HG03571 (cell line): ENCODE measurements at regions not wholly inside any gene's neighbourhood (a gene's known extent, or its start where the extent isn't known, plus 50 kb on each side); places are given as distances from the start of the nearest gene placed in this dataset.

Source experiments
- ATAC-seq: cut with Tn5 transposase; IDR thresholded peaks from one replicate; pipeline ENCODE4 v1.9.1; 2021; ENCODE audit not compliant: unreplicated experiment

GRCh38 chr14:97878206-97878605 is 1081.0 kb downstream of the VRK1 start:
- no peak for ATAC-seq

GRCh38 chr14:97878727-97879126 is 1081.5 kb downstream of the VRK1 start:
- no peak for ATAC-seq

- no peak for ATAC-seq
Observed at GRCh38 chr14:97887690-97888089, 1090.5 kb downstream of the VRK1 start.

GRCh38 chr14:97888331-97888730 is 1091.1 kb downstream of the VRK1 start:
- no peak for ATAC-seq

GRCh38 chr14:97891515-97891914 is 1094.3 kb downstream of the VRK1 start:
- ATAC-seq, result no peak

- no peak for ATAC-seq
Observed at GRCh38 chr14:97894552-97894951, 1097.4 kb downstream of the VRK1 start.

- ATAC-seq, result no peak
Observed at GRCh38 chr14:97900196-97900854, 1103.1 kb downstream of the VRK1 start.

- no peak for ATAC-seq
Observed at GRCh38 chr14:97902630-97903029, 1105.4 kb downstream of the VRK1 start.

- no peak for ATAC-seq
Observed at GRCh38 chr14:97903821-97904220, 1106.6 kb downstream of the VRK1 start.

- ATAC-seq, result no peak
Observed at GRCh38 chr14:97912217-97912616, 1115.0 kb downstream of the VRK1 start.

GRCh38 chr14:97916100-97916499 is 1118.9 kb downstream of the VRK1 start:
- ATAC-seq, result no peak

- ATAC-seq, result no peak
Observed at GRCh38 chr14:97916669-97917568, 1119.7 kb downstream of the VRK1 start.

GRCh38 chr14:97920201-97920600 is 1123.0 kb downstream of the VRK1 start:
- no peak for ATAC-seq

GRCh38 chr14:97921296-97921695 is 1124.1 kb downstream of the VRK1 start:
- no peak for ATAC-seq

- ATAC-seq, result no peak
Observed at GRCh38 chr14:97924922-97925613, 1127.9 kb downstream of the VRK1 start.

GRCh38 chr14:97930166-97930565 is 1133.0 kb downstream of the VRK1 start:
- ATAC-seq, result no peak

GRCh38 chr14:97931273-97931672 is 1134.1 kb downstream of the VRK1 start:
- ATAC-seq, result no peak

- ATAC-seq, result no peak
Observed at GRCh38 chr14:97942921-97943320, 1145.7 kb downstream of the VRK1 start.

GRCh38 chr14:97943619-97944018 is 1146.4 kb downstream of the VRK1 start:
- ATAC-seq, result no peak

- no peak for ATAC-seq
Observed at GRCh38 chr14:97944380-97944779, 1147.2 kb downstream of the VRK1 start.

GRCh38 chr14:97945631-97946030 is 1148.4 kb downstream of the VRK1 start:
- ATAC-seq, result no peak

GRCh38 chr14:97946240-97946639 is 1149.1 kb downstream of the VRK1 start:
- ATAC-seq, result no peak
